ENCODE measurements at regions not wholly inside any gene's neighbourhood (a gene's known extent, or its start where the extent isn't known, plus 50 kb on each side); places are given as distances from the start of the nearest gene placed in this dataset.
"Not testable (repeated sequence)": the region's sequence is repeated elsewhere in the genome, so short reads cannot be mapped to it uniquely, and the experiment has no call there.

- ATAC-seq (ENCODE audit: low read depth in 2 of 2) (no peak), DNase-seq (no peak)
- H3K27ac Mint-ChIP-seq: no peak overlapping the region
- H3K9me3 Mint-ChIP-seq: peaks cover 0 to 4% (median 0%) of the 10 kb centered on the region in 7 donors
- H3K4me1 Mint-ChIP-seq: no peaks in the 10 kb centered on the region
- H3K27me3 Mint-ChIP-seq: peaks cover 0 to 6% (median 3%) of the 10 kb centered on the region in 3 donors
- no peak overlapping the region for H3K4me3 Mint-ChIP-seq
- H3K36me3 Mint-ChIP-seq: no peaks in the 10 kb centered on the region
Observed at GRCh38 chr22:27602390-27602789, 199.2 kb downstream of the MN1 start.

- peaks cover 0 to 6% (median 3%) of the 10 kb centered on the region in 3 donors for H3K27me3 Mint-ChIP-seq
- DNase-seq (no peak), ATAC-seq (ENCODE audit: low read depth in 2 of 2) (no peak)
- H3K9me3 Mint-ChIP-seq: peaks cover 0 to 4% (median 0%) of the 10 kb centered on the region in 7 donors
- H3K4me3 Mint-ChIP-seq: no peak overlapping the region
- no peaks in the 10 kb centered on the region for H3K36me3 Mint-ChIP-seq
- peak overlapping the region in 1 of 6 donors; percentile 83 for H3K27ac Mint-ChIP-seq
- no peaks in the 10 kb centered on the region for H3K4me1 Mint-ChIP-seq
Observed at GRCh38 chr22:27603111-27603799, 198.3 kb downstream of the MN1 start.

- DNase-seq (no peak), ATAC-seq (ENCODE audit: low read depth in 2 of 2) (no peak)
- peaks cover 0 to 6% (median 3%) of the 10 kb centered on the region in 3 donors for H3K27me3 Mint-ChIP-seq
- peaks cover 0 to 4% (median 0%) of the 10 kb centered on the region in 7 donors for H3K9me3 Mint-ChIP-seq
- H3K4me1 Mint-ChIP-seq: no peaks in the 10 kb centered on the region
- no peak overlapping the region for H3K4me3 Mint-ChIP-seq
- no peak overlapping the region for H3K27ac Mint-ChIP-seq
- no peaks in the 10 kb centered on the region for H3K36me3 Mint-ChIP-seq
Observed at GRCh38 chr22:27603800-27604144, 197.8 kb downstream of the MN1 start.

GRCh38 chr22:27605390-27605789 lies 196.2 kb downstream of the MN1 start:
- Mint-ChIP-seq H3K9me3 (peaks cover 0 to 4% (median 0%) of the 10 kb centered on the region in 7 donors), H3K4me3 (no peak overlapping the region), H3K27me3 (peaks cover 0 to 6% (median 3%) of the 10 kb centered on the region in 3 donors), H3K4me1 (no peaks in the 10 kb centered on the region), H3K27ac (no peak overlapping the region), H3K36me3 (no peaks in the 10 kb centered on the region)
- DNase-seq: no peak
- no peak for ATAC-seq (ENCODE audit: low read depth in 2 of 2)

- H3K27ac Mint-ChIP-seq; H3K36me3 Mint-ChIP-seq; H3K9me3 Mint-ChIP-seq; ATAC-seq (ENCODE audit: low read depth in 2 of 2); H3K4me1 Mint-ChIP-seq; DNase-seq; H3K27me3 Mint-ChIP-seq; H3K4me3 Mint-ChIP-seq: not testable (repeated sequence)
Observed at GRCh38 chr22:27607750-27608149, 193.8 kb downstream of the MN1 start.

GRCh38 chr22:27609451-27609888 lies 192.1 kb downstream of the MN1 start:
- ATAC-seq (ENCODE audit: low read depth in 2 of 2): no peak
- Mint-ChIP-seq H3K27me3 (peaks cover 13 to 23% (median 22%) of the 10 kb centered on the region in 3 donors), H3K27ac (no peak overlapping the region), H3K9me3 (peaks cover 0 to 4% (median 0%) of the 10 kb centered on the region in 7 donors), H3K36me3 (no peaks in the 10 kb centered on the region), H3K4me1 (peaks cover 0 to 10% (median 0%) of the 10 kb centered on the region in 3 donors), H3K4me3 (no peak overlapping the region)
- DNase-seq: no peak

GRCh38 chr22:27610164-27610563 lies 191.4 kb downstream of the MN1 start:
- H3K4me1 Mint-ChIP-seq: peaks cover 0 to 10% (median 0%) of the 10 kb centered on the region in 3 donors
- H3K4me3 Mint-ChIP-seq; H3K9me3 Mint-ChIP-seq; H3K36me3 Mint-ChIP-seq; H3K27ac Mint-ChIP-seq; DNase-seq; ATAC-seq (ENCODE audit: low read depth in 2 of 2): not testable (repeated sequence)
- H3K27me3 Mint-ChIP-seq: peaks cover 18 to 30% (median 29%) of the 10 kb centered on the region in 3 donors

GRCh38 chr22:27610863-27611786 lies 190.4 kb downstream of the MN1 start:
- DNase-seq (no peak), ATAC-seq (ENCODE audit: low read depth in 2 of 2) (no peak)
- Mint-ChIP-seq H3K36me3 (no peaks in the 10 kb centered on the region), H3K27me3 (peaks cover 18 to 40% (median 38%) of the 10 kb centered on the region in 3 donors), H3K27ac (no peak overlapping the region), H3K9me3 (peaks cover 0 to 6% (median 0%) of the 10 kb centered on the region in 7 donors), H3K4me1 (peaks cover 0 to 10% (median 0%) of the 10 kb centered on the region in 3 donors), H3K4me3 (no peak overlapping the region)

- Mint-ChIP-seq H3K27ac (no peak overlapping the region), H3K9me3 (peaks cover 0 to 6% (median 0%) of the 10 kb centered on the region in 7 donors)
- no peak for ATAC-seq (ENCODE audit: low read depth in 2 of 2)
Observed at GRCh38 chr22:27612115-27612514, 189.4 kb downstream of the MN1 start.

GRCh38 chr22:27613099-27614005 lies 188.2 kb downstream of the MN1 start:
- Mint-ChIP-seq H3K4me3 (peak overlapping the region in 1 of 8 donors; percentile 32), H3K36me3 (no peaks in the 10 kb centered on the region), H3K4me1 (peaks cover 0 to 10% (median 0%) of the 10 kb centered on the region in 3 donors), H3K27me3 (peaks cover 18 to 48% (median 40%) of the 10 kb centered on the region in 3 donors), H3K27ac (no peak overlapping the region), H3K9me3 (peaks cover 0 to 6% (median 0%) of the 10 kb centered on the region in 7 donors)
- no peak for ATAC-seq (ENCODE audit: low read depth in 2 of 2)
- DNase-seq: no peak

More at GRCh38 chr22:27612115-27612514, 189.4 kb downstream of the MN1 start:
- Mint-ChIP-seq H3K4me1 (peaks cover 0 to 10% (median 0%) of the 10 kb centered on the region in 3 donors), H3K4me3 (no peak overlapping the region), H3K36me3 (no peaks in the 10 kb centered on the region), H3K27me3 (peaks cover 18 to 43% (median 40%) of the 10 kb centered on the region in 3 donors)
- DNase-seq: no peak

- H3K27me3 Mint-ChIP-seq: peaks cover 18 to 48% (median 40%) of the 10 kb centered on the region in 3 donors
- ATAC-seq (ENCODE audit: low read depth in 2 of 2) (no peak), DNase-seq (no peak)
- peaks cover 0 to 6% (median 0%) of the 10 kb centered on the region in 7 donors for H3K9me3 Mint-ChIP-seq
- H3K4me3 Mint-ChIP-seq: peak overlapping the region in 1 of 8 donors; percentile 32
- H3K36me3 Mint-ChIP-seq: no peaks in the 10 kb centered on the region
- H3K4me1 Mint-ChIP-seq: peaks cover 0 to 10% (median 0%) of the 10 kb centered on the region in 3 donors
- no peak overlapping the region for H3K27ac Mint-ChIP-seq
Observed at GRCh38 chr22:27614006-27614649, 187.4 kb downstream of the MN1 start.

- Mint-ChIP-seq H3K9me3 (peaks cover 0 to 6% (median 3%) of the 10 kb centered on the region in 7 donors), H3K4me1 (peaks cover 0 to 10% (median 0%) of the 10 kb centered on the region in 3 donors), H3K27ac (no peak overlapping the region), H3K4me3 (no peak overlapping the region), H3K36me3 (no peaks in the 10 kb centered on the region), H3K27me3 (peaks cover 18 to 48% (median 40%) of the 10 kb centered on the region in 3 donors)
- ATAC-seq (ENCODE audit: low read depth in 2 of 2) (no peak), DNase-seq (no peak)
Observed at GRCh38 chr22:27614650-27615007, 186.9 kb downstream of the MN1 start.
